Ovary (tissue), 3 donors: ENCODE measurements at regions not wholly inside any gene's neighbourhood (a gene's known extent, or its start where the extent isn't known, plus 50 kb on each side); places are given as distances from the start of the nearest gene placed in this dataset.

Experiments
- CTCF ChIP-seq, 3 donors: fragments of 450-650 bp in 2 of 3; fragments of 200-600 bp in 1 of 3; IDR thresholded peaks; one replicate each; pipeline versions ENCODE4 v1.5.1 to v1.8.0; 2016 to 2022; ENCODE audit warnings: antibody characterized with exemption in 3 of 3, mild to moderate bottlenecking in 1 of 3
- EP300 ChIP-seq: sonication (generic); formaldehyde crosslinking; IDR thresholded peaks from one replicate; pipeline ENCODE4 v1.6.1; 2017; ENCODE audit warnings: antibody characterized with exemption
- POLR2A ChIP-seq: fragments of 450-650 bp; IDR thresholded peaks from one replicate; pipeline ENCODE4 v1.6.1; 2017; ENCODE audit warnings: antibody characterized with exemption, mild to moderate bottlenecking, moderate library complexity
- donor health status: DM: no; HTN: no; CAD: no.

- TF ChIP-seq CTCF (IDR thresholded peaks at IDR 0.05) (no peak), POLR2A (no peak), EP300 (no peak)
Observed at GRCh38 chr4:135564090-135564489, 1362.5 kb upstream of the PABPC4L start.
